Fibroblast of lung (primary cell): ENCODE measurements at regions not wholly inside any gene's neighbourhood (a gene's known extent, or its start where the extent isn't known, plus 50 kb on each side); places are given as distances from the start of the nearest gene placed in this dataset.
"Not testable (repeated sequence)": the region's sequence is repeated elsewhere in the genome, so short reads cannot be mapped to it uniquely, and the experiment has no call there.

ENCODE experiments used
- DNase-seq, 2 donors: peaks; one replicate each; pipeline versions ENCODE4 v3.0.0 to v3.0.0-alpha.2; 2010; ENCODE audit warnings: low read depth in 2 of 2
- H2AFZ ChIP-seq: 2 replicates; pipeline ENCODE4 v1.5.1; 2012; ENCODE audit warnings: low read length, control low read depth, inconsistent platforms
- H3K27ac ChIP-seq: 2 replicates; pipeline ENCODE4 v1.5.1; 2011; ENCODE audit warnings: low read length, control low read depth; ENCODE audit not compliant: insufficient read depth
- H3K27me3 ChIP-seq: 2 replicates; pipeline ENCODE4 v1.5.1; 2011; ENCODE audit warnings: mild to moderate bottlenecking, low read length; ENCODE audit not compliant: control insufficient read depth, insufficient read depth
- H3K36me3 ChIP-seq: 2 replicates; pipeline ENCODE4 v1.5.1; 2011; ENCODE audit warnings: low read length; ENCODE audit not compliant: control insufficient read depth, insufficient read depth
- H3K4me1 ChIP-seq: 2 replicates; pipeline ENCODE4 v1.5.1; 2011; ENCODE audit warnings: low read length; ENCODE audit not compliant: control insufficient read depth, insufficient read depth; ENCODE audit errors: extremely low read depth
- H3K4me2 ChIP-seq: 2 replicates; pipeline ENCODE4 v1.5.1; 2011; ENCODE audit warnings: low read length, control low read depth; ENCODE audit not compliant: insufficient read depth; ENCODE audit errors: extremely low read depth
- H3K4me3 ChIP-seq, 4 experiments: fragments of 200-600 bp in 1 of 4; sonication (generic) in 1 of 4; replicated peaks in 1 of 4; 2 replicates each; pipeline ENCODE4 v1.5.1; 2011 to 2016; ENCODE audit warnings: low read length in 4 of 4, low read depth in 3 of 4, mild to moderate bottlenecking in 3 of 4, control low read depth in 2 of 4, inconsistent platforms in 1 of 4, mixed read lengths in 1 of 4; ENCODE audit not compliant: insufficient read depth in 1 of 4; ENCODE audit errors: control extremely low read depth in 1 of 4
- H3K79me2 ChIP-seq: 2 replicates; pipeline ENCODE4 v1.5.1; 2012; ENCODE audit warnings: mild to moderate bottlenecking, low read length, inconsistent platforms; ENCODE audit not compliant: control insufficient read depth, insufficient read depth
- H3K9ac ChIP-seq: 2 replicates; pipeline ENCODE4 v1.5.1; 2011; ENCODE audit warnings: mild to moderate bottlenecking, low read length, control low read depth; ENCODE audit not compliant: insufficient read depth
- H3K9me3 ChIP-seq: 2 replicates; pipeline ENCODE4 v1.5.1; 2012; ENCODE audit warnings: low read depth, low read length; ENCODE audit not compliant: control insufficient read depth, insufficient read depth
- H4K20me1 ChIP-seq: 2 replicates; pipeline ENCODE4 v1.5.1; 2011; ENCODE audit warnings: low read length; ENCODE audit not compliant: control insufficient read depth, insufficient read depth; ENCODE audit errors: extremely low read depth
- EZH2 ChIP-seq: IDR thresholded peaks from 2 replicates; pipeline ENCODE4 v1.5.1; 2012; ENCODE audit warnings: low read length, control low read depth, mild to moderate bottlenecking; ENCODE audit errors: missing control alignments
- TF ChIP-seq, protein P1 (sequence below), 2 donors: IDR thresholded peaks in 1 of 2; conservative IDR thresholded peaks in 1 of 2; 1 replicate in 1 of 2; 2 replicates in 1 of 2; pipeline ENCODE4 v1.5.1; 2011 to 2012; ENCODE audit warnings: low read length in 2 of 2, control low read depth in 1 of 2, inconsistent platforms in 1 of 2, low read depth in 1 of 2, mild to moderate bottlenecking in 1 of 2

DNA sequence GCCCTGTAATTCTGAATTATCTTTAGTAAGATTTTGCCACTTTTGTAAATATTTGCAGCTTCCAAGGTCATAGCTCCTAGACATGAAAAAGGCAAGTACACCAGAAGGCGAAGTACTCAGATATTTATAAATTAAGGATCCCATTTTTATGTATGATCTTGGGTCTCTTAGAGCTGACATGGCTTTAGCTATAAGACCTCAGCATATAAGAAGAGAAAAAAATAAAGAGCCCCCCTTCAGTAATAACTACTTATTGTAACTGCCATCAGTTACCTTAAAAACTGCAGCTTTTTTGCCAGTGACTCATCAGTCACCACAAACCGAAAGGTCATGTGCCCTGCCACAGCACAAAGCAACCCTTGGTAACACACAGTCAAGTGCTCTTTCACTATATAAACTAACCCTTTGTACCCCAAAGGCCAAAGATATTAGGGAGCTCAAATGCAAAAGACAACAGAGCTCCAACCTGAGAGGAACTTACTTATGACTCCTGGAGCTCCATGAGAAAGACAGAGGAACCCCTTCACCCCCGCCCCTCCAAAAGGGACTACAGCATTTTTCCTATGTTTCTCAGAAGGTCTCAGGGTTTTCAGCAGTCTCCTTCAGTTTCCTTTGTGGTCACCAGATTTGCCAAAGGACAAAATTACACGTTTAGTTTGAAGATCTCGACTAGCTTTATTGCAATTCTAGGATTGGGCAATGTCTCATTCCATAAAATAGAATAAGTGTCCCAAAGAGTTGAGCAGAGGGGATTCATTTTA is 219.8 kb upstream of the DUSP10 start:
- H3K27ac ChIP-seq: no peak overlapping the region
- TF ChIP-seq EZH2: no peak
- TF ChIP-seq, protein P1, sequence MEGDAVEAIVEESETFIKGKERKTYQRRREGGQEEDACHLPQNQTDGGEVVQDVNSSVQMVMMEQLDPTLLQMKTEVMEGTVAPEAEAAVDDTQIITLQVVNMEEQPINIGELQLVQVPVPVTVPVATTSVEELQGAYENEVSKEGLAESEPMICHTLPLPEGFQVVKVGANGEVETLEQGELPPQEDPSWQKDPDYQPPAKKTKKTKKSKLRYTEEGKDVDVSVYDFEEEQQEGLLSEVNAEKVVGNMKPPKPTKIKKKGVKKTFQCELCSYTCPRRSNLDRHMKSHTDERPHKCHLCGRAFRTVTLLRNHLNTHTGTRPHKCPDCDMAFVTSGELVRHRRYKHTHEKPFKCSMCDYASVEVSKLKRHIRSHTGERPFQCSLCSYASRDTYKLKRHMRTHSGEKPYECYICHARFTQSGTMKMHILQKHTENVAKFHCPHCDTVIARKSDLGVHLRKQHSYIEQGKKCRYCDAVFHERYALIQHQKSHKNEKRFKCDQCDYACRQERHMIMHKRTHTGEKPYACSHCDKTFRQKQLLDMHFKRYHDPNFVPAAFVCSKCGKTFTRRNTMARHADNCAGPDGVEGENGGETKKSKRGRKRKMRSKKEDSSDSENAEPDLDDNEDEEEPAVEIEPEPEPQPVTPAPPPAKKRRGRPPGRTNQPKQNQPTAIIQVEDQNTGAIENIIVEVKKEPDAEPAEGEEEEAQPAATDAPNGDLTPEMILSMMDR (conservative IDR thresholded peaks at IDR 0.05 in 1 of 2, IDR thresholded peaks at IDR 0.05 in 1 of 2; ENCODE audit: low read depth in 1 of 2, low read length in 2 of 2): no peak
- H3K4me2 ChIP-seq: no peak overlapping the region
- H3K79me2 ChIP-seq: no peaks in the 10 kb centered on the region
- H3K27me3 ChIP-seq: no peaks in the 10 kb centered on the region
- no peaks in the 10 kb centered on the region for H3K36me3 ChIP-seq
- no peaks in the 10 kb centered on the region for H3K9me3 ChIP-seq
- no peak overlapping the region for H3K4me3 ChIP-seq
- H2AFZ ChIP-seq: no peak overlapping the region
- H4K20me1 ChIP-seq: no peaks in the 10 kb centered on the region
- peaks cover 4% of the 10 kb centered on the region for H3K4me1 ChIP-seq
- H3K9ac ChIP-seq: no peak overlapping the region
- peak; percentile 63 to 83 for DNase-seq

DNA sequence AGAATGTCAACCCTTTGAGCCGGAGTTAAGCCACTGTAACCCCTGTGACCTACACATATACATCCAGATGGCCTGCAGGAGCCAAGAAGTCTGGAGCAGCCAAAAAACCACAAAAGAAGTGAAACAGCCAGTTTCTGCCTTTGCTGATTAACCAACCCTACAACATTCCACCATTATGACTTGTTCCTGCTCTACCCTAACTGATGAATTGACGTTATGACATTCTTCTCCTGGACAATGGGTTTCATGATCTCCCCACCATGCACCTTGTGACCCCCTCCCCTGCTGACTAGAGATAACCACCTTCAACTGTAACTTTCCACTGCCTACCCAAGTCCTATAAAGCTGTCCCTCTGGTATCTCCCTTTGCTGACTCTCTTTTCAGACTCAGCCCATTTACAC is 216.3 kb upstream of the DUSP10 start:
- Histone ChIP-seq H3K4me2 (peak overlapping the region; percentile 8), H3K27ac (peak overlapping the region; percentile 27)
- not testable (repeated sequence) for H3K36me3 ChIP-seq, H3K27me3 ChIP-seq, H3K79me2 ChIP-seq, H3K9ac ChIP-seq, H3K4me1 ChIP-seq, H3K4me3 ChIP-seq, H4K20me1 ChIP-seq, H3K9me3 ChIP-seq, H2AFZ ChIP-seq
- DNase-seq: peak; percentile 71 to 91

DNA sequence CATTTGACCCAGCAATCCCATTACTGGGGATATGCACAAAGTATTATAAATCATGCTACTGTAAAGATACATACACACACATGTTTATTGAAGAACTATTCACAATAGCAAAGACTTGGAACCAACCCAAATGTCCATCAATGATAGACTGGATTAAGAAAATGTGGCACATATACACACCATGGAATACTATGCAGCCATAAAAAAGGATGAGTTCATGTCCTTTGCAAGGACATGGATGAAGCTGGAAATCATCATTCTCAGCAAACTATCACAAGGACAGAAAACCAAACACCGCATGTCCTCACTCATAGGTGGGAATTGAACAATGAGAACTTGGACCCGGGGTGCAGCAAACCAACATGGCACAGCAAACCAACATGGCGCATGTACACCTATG is 215.5 kb upstream of the DUSP10 start:
- not testable (repeated sequence) for H3K79me2 ChIP-seq, H3K36me3 ChIP-seq, DNase-seq, H4K20me1 ChIP-seq, H3K9ac ChIP-seq, H2AFZ ChIP-seq, H3K4me2 ChIP-seq, H3K9me3 ChIP-seq, H3K27ac ChIP-seq, H3K4me1 ChIP-seq, H3K27me3 ChIP-seq, H3K4me3 ChIP-seq

DNA sequence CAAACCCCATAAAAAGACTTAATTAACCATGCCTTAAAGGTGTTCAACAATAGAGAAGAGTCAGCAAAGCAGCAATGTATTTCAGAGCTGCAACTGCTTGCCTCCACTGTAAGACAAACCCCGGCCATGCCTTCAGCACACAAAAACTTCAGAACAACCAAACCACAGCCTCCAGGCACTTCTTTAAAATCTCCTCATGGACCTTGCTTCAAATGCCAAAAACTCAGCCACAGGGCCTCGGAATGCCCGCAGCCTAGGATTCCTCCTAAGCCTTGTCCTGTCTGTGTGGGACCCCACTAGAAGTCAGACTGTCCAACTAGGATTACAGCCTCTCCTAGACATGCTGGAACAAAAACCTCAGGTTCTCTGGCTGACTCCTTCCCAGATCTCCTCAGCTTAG is 208.1 kb upstream of the DUSP10 start:
- Histone ChIP-seq H2AFZ (no peak overlapping the region), H3K4me3 (no peak overlapping the region), H3K9me3 (no peaks in the 10 kb centered on the region), H4K20me1 (no peaks in the 10 kb centered on the region), H3K27me3 (no peaks in the 10 kb centered on the region), H3K9ac (no peak overlapping the region), H3K79me2 (no peaks in the 10 kb centered on the region), H3K4me2 (no peak overlapping the region), H3K27ac (no peak overlapping the region), H3K36me3 (no peaks in the 10 kb centered on the region), H3K4me1 (no peaks in the 10 kb centered on the region)
- no peak for TF ChIP-seq EZH2
- TF ChIP-seq, protein P1 (conservative IDR thresholded peaks at IDR 0.05 in 1 of 2, IDR thresholded peaks at IDR 0.05 in 1 of 2; ENCODE audit: low read depth in 1 of 2, low read length in 2 of 2): no peak
- no peak for DNase-seq
